HG03039 (cell line): ENCODE measurements at regions not wholly inside any gene's neighbourhood (a gene's known extent, or its start where the extent isn't known, plus 50 kb on each side); places are given as distances from the start of the nearest gene placed in this dataset.
A peak's percentile ranks its signal among the peaks of the same experiment; 100 is the strongest.
"Not testable (repeated sequence)": the region's sequence is repeated elsewhere in the genome, so short reads cannot be mapped to it uniquely, and the experiment has no call there.

ENCODE experiments used
- ATAC-seq: cut with Tn5 transposase; IDR thresholded peaks from one replicate; pipeline ENCODE4 v1.9.1; 2021; ENCODE audit warnings: mild to moderate bottlenecking, moderate library complexity; ENCODE audit not compliant: unreplicated experiment

GRCh38 chr12:22808860-22809259 lies 183.9 kb downstream of the ETNK1 start:
- no peak for ATAC-seq

GRCh38 chr12:22810036-22810435 lies 185.1 kb downstream of the ETNK1 start:
- no peak for ATAC-seq

GRCh38 chr12:22812531-22812930 lies 187.6 kb downstream of the ETNK1 start:
- no peak for ATAC-seq

GRCh38 chr12:22821985-22822384 lies 197.0 kb downstream of the ETNK1 start:
- no peak for ATAC-seq

GRCh38 chr12:22826026-22826425 lies 201.1 kb downstream of the ETNK1 start:
- no peak for ATAC-seq

GRCh38 chr12:22826446-22826981 lies 201.5 kb downstream of the ETNK1 start:
- not testable (repeated sequence) for ATAC-seq

- ATAC-seq, result peak; percentile 73
These were observed 203.1 kb downstream of the ETNK1 start for GRCh38 chr12:22828066-22828465.

- ATAC-seq, result no peak
These were observed 210.5 kb downstream of the ETNK1 start for GRCh38 chr12:22835431-22835830.

- no peak for ATAC-seq
These were observed 225.2 kb downstream of the ETNK1 start for GRCh38 chr12:22850185-22850584.

GRCh38 chr12:22851532-22851931 lies 226.6 kb downstream of the ETNK1 start:
- no peak for ATAC-seq

GRCh38 chr12:22855456-22855855 lies 230.5 kb downstream of the ETNK1 start:
- no peak for ATAC-seq

- ATAC-seq, result no peak
These were observed 231.2 kb downstream of the ETNK1 start for GRCh38 chr12:22856178-22856577.

GRCh38 chr12:22858849-22859570 lies 234.0 kb downstream of the ETNK1 start:
- ATAC-seq, result no peak

GRCh38 chr12:22860926-22861325 lies 236.0 kb downstream of the ETNK1 start:
- no peak for ATAC-seq

- ATAC-seq, result no peak
These were observed 240.9 kb downstream of the ETNK1 start for GRCh38 chr12:22865822-22866221.

GRCh38 chr12:22866406-22866805 lies 241.4 kb downstream of the ETNK1 start:
- no peak for ATAC-seq

GRCh38 chr12:22874151-22874550 lies 249.2 kb downstream of the ETNK1 start:
- no peak for ATAC-seq

- ATAC-seq, result no peak
These were observed 251.3 kb downstream of the ETNK1 start for GRCh38 chr12:22876262-22876661.

GRCh38 chr12:22879203-22879602 lies 254.2 kb downstream of the ETNK1 start:
- no peak for ATAC-seq

- no peak for ATAC-seq
These were observed 255.4 kb downstream of the ETNK1 start for GRCh38 chr12:22880331-22880730.

- ATAC-seq, result no peak
These were observed 255.8 kb downstream of the ETNK1 start for GRCh38 chr12:22880807-22881206.

- ATAC-seq, result no peak
These were observed 257.0 kb downstream of the ETNK1 start for GRCh38 chr12:22881878-22882385.

GRCh38 chr12:22882559-22882958 lies 257.6 kb downstream of the ETNK1 start:
- ATAC-seq, result no peak
